CD4-positive, alpha-beta T cell treated with Interleukin-2 at 100 ng/mL for 4 hours (primary cell): ENCODE measurements at regions not wholly inside any gene's neighbourhood (a gene's known extent, or its start where the extent isn't known, plus 50 kb on each side); places are given as distances from the start of the nearest gene placed in this dataset.

ENCODE experiments used
- DNase-seq: peaks from one replicate; pipeline ENCODE4 v3.0.0-alpha.2; 2020; ENCODE audit warnings: low spot score

- DNase-seq, result no peak
Observed at GRCh38 chr4:57490520-57491255, 380.5 kb upstream of the IGFBP7 start.

GRCh38 chr4:57488366-57489162 lies 378.4 kb upstream of the IGFBP7 start:
- no peak for DNase-seq

GRCh38 chr4:57475424-57475823 lies 365.2 kb upstream of the IGFBP7 start:
- DNase-seq, result no peak

- no peak for DNase-seq
Observed at GRCh38 chr4:57465321-57466056, 355.3 kb upstream of the IGFBP7 start.

- no peak for DNase-seq
Observed at GRCh38 chr4:57462843-57463242, 352.7 kb upstream of the IGFBP7 start.

- no peak for DNase-seq
Observed at GRCh38 chr4:57460967-57461366, 350.8 kb upstream of the IGFBP7 start.

- no peak for DNase-seq
Observed at GRCh38 chr4:57448901-57449300, 338.7 kb upstream of the IGFBP7 start.

- no peak for DNase-seq
Observed at GRCh38 chr4:57448452-57448851, 338.3 kb upstream of the IGFBP7 start.

- DNase-seq, result no peak
Observed at GRCh38 chr4:57446266-57446665, 336.1 kb upstream of the IGFBP7 start.

GRCh38 chr4:57445686-57446085 lies 335.5 kb upstream of the IGFBP7 start:
- DNase-seq, result no peak

GRCh38 chr4:57444671-57445070 lies 334.5 kb upstream of the IGFBP7 start:
- no peak for DNase-seq

GRCh38 chr4:57443787-57444186 lies 333.6 kb upstream of the IGFBP7 start:
- DNase-seq, result no peak

GRCh38 chr4:57443308-57443707 lies 333.1 kb upstream of the IGFBP7 start:
- DNase-seq, result no peak

- DNase-seq, result no peak
Observed at GRCh38 chr4:57442831-57443291, 332.7 kb upstream of the IGFBP7 start.

GRCh38 chr4:57442241-57442640 lies 332.1 kb upstream of the IGFBP7 start:
- DNase-seq, result no peak

GRCh38 chr4:57437649-57438048 lies 327.5 kb upstream of the IGFBP7 start:
- DNase-seq, result no peak

- DNase-seq, result no peak
Observed at GRCh38 chr4:57435300-57435699, 325.1 kb upstream of the IGFBP7 start.

- DNase-seq, result no peak
Observed at GRCh38 chr4:57430726-57431125, 320.5 kb upstream of the IGFBP7 start.

GRCh38 chr4:57426779-57427395 lies 316.7 kb upstream of the IGFBP7 start:
- DNase-seq, result peak; percentile 3

- no peak for DNase-seq
Observed at GRCh38 chr4:57425610-57426009, 315.4 kb upstream of the IGFBP7 start.

GRCh38 chr4:57424232-57424897 lies 314.2 kb upstream of the IGFBP7 start:
- DNase-seq, result no peak

GRCh38 chr4:57418133-57418532 lies 307.9 kb upstream of the IGFBP7 start:
- DNase-seq, result no peak
